Central memory CD4-positive, alpha-beta T cell (primary cell): ENCODE measurements at regions not wholly inside any gene's neighbourhood (a gene's known extent, or its start where the extent isn't known, plus 50 kb on each side); places are given as distances from the start of the nearest gene placed in this dataset.
"Not testable (repeated sequence)": the region's sequence is repeated elsewhere in the genome, so short reads cannot be mapped to it uniquely, and the experiment has no call there.

Experiments
- DNase-seq: peaks from one replicate; pipeline ENCODE4 v3.0.0; 2022

DNA sequence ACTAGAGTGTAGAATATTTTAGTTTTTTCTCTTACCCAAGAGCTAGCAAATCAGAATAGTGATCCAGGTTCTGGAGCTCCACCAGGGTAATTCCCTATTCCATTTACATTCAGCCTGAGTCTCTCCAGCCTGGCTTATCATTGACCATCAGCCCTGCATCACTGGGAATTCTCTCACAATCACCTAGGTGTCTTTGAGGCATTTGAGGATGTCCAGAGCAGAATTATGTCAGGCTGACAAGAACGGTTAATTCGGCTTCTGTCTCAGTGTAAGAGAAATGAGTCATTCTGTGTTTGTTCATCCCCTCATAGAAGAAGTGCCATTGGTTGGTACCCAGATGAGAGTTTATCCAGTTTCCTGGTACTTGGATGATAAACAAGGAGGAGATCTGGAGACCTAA is 180.5 kb downstream of the ZNF737 start:
- DNase-seq = no peak

DNA sequence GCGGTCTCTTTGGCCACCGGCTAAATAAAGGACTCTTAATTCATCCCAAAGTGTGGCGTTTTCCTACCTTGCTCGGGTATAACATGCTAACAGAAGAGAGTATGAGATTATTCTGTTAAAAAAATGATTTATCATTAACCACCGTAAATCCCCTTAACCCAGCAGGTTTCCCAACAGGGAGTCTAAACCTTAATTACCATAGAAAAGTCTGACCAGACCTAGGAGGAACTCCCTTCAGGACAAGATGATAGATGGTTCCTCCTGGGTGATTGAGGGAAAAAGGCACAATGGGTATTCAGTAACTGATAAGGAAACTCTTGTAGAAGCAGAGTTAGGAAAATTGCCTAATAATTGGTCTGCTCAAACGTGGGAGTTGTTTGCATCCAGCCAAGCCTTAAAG is 193.7 kb downstream of the ZNF737 start:
- no peak for DNase-seq

DNA sequence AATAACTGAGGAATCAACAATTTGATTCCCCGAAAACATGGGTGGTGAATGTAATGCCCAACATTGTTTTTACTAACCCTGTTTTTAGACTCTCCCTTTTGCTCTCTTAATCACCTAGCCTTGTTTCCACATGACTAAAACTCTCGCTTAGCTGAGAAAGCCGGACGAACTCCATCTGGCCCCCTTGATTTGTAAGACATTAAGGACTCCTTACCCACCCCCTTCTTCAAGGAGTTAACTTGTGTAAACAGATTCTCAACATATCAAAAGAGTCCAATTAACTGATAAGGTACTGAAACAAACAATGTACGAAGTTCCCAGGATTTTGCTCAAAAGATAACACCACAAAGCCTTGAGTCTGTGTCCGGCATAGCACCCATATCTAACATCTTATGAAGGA is 194.3 kb downstream of the ZNF737 start:
- DNase-seq = not testable (repeated sequence)

DNA sequence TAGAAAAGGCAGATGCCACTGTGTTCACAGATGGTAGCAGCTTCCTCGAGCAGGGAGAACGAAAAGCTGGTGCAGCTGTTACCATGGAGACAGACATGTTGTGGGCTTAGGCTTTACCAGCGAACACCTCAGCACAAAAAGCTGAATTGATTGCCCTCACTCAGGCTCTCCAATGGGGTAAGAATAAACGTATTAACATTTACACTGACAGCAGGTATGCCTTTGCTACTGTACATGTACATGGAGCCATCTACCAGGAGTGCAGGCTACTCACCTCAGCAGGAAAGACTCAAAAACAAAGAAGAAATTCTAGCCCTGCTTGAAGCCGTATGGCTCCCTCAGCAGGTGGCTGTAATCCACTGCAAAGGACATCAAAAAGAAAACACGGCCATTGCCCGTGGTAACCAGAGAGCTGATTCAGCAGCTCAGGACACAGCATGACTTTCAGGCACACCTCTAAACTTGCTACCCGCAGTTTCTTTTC is 197.7 kb downstream of the ZNF737 start:
- DNase-seq = no peak

DNA sequence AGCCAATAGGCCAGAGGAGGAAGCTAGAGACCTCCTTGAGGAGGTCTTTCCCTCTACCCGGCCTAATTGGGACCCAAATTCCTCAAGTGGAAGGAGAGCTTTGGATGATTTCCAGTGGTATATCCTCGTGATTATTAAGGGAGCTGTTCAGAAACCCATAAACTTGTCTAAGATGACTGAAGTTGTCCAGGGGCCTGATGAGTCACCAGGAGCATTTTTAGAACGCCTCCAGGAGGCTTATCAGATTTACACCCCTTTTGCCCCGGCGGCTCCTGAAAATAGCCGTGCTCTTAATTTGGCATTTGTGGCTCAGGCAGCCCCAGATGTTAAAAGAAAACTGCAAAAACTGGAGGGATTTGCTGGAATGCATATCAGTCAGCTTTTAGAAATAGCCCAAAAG is 198.1 kb downstream of the ZNF486 start:
- no peak for DNase-seq

DNA sequence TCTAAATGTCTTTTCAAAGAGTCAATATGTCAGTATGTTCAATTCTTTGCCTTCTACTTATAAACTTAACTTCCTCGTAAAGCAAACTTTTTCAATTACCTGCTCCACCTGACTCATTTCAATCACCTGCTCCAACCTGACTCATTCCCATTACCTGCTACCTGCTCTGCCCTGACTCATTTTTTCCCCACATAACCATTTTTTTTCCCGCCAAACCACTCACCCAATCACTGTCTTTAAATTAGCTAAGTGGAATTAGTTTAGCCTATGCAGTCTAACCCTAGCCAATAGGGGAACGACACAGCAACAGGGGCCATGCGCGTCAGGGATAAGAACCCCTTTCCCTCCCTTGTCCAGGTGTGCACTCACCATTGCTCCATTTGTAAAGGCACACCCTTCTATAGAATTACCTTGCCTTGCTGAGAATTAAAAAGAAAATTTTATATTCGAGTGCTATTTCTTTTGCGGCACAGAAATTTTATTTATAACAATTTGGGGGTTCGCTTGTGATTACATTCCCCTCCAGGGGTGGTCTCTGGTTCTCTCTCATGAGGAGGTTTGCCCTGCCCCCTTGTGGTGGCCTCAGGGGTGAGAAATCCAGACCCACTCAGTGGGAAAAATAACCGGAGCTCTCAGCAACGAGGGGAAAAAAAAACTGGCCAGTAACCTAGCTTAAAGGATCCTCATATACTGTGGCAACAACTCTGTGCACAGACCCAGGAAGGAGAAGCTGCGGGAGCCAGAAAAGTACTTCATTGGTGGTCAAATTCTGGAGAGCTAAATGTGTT is 193.1 kb downstream of the ZNF486 start:
- DNase-seq = no peak

DNA sequence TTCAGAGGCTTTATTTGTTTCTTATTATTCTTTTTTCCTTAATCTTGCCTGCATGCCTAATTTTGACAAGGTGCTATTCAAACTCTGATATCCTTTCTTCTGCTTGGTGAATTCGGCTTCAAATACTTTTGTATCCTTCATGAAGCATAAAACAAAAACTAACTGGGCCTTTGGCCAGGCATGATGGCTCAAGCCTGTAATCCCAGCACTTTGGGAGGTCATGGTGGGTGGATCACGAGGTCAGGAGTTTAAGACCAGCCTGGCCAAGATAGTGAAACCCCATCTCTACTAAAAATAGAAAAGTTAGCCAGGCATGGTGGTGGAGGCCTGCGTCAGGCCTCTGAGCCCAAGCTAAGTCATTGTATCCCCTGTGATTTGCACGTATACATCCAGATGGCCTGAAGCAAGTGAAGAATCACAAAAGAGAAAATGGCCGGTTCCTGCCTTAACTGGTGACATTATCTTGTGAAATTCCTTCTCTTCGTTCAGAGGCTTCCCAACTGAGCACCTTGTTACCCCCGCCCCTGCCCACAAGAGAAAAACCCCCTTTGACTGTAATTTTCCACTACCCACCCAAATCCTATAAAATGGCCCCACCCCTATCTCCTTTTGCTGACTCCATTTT is 191.9 kb downstream of the ZNF486 start:
- not testable (repeated sequence) for DNase-seq

DNA sequence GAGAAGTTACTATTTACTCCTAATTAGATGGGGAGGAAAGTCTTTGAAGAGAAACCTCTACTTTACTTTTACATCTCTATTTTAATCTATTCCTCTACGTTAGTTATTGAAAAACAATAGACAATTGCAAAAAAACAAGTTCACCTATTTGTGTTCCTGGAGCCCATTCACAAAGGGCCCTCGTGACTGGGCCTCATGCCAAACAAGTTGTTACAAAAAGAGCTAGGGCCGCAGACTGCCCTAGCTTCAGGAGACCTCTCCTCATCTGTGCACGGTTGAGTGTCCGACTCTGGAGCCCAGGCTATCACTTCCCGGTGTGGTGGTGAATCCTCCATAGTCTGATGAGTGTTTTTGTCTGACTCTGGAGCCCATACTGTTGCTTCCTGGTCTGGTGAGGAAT is 190.9 kb downstream of the ZNF486 start:
- no peak for DNase-seq

DNA sequence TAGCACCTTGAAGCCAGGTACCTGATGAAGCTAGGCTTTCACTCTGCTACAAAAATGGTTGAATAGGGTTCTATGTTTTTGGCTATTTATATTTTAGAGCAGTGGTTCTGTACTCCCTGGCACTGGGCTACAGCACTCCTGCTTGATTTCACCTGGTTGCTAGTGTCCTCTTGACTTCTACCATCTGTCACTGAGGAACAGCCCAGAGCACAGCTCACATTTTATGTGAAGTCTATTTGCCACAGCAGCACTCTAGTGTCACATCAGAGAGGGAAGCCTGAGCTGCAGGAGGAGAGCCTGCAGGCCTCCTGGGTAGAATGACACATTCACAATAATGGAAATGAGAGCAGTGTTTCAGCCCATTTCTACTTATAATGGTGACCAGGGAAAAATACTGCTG is 184.2 kb downstream of the ZNF486 start:
- DNase-seq = no peak

DNA sequence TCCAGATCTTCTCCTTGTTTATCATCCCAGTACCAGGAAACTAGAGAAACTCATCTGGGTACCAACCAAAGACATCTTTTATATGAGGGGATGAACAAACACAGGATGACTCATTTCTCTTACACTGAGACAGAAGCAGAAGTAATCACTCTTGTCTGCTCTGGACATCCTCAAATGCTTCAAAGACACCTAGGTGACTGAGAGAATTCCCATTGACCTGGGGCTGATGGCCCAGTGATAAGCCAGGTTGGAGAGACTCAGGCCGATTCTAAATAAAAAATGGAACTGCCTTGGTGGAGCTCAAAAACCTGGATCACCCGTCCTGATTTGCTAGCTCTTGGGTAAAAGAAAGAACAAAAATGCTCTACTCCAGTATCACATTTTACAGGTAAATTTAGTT is 182.2 kb downstream of the ZNF486 start:
- DNase-seq = no peak

DNA sequence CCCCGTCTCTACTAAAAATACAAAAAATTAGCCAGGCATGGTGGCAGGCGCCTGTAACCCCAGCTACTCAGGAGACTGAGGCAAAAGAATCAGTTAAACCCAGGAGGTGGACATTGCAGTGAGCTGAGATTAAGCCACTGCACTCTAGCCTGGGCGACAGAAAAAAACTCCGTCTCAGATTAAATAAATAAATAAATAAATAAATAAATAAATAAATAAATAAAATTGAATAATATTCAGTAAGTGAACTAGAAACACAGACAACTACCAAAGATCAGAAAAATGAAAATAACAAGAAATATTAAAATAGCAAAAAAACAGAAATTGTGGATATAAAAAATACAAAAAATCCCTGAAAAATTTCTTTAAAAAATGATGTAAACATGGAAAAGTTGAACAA is 172.4 kb downstream of the ZNF486 start:
- DNase-seq = no peak

DNA sequence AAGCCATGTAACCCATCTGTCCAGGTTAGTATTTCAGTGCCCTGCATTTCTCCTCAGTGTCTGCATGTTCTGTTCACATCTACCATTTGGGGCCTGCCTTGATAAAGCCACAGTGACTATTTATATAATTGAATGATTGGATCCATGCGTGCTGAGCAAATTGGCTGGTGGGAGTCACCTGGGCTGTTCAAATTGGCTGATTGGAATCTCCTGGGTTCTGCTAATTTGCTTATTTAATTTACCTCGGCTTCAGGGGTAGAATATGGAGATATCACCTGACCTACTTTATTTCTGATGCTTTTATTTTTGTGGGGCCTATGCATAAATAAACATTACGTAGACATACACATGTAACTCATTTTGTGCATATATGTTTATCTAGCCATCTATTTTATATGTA is 167.7 kb downstream of the ZNF486 start:
- DNase-seq = no peak

DNA sequence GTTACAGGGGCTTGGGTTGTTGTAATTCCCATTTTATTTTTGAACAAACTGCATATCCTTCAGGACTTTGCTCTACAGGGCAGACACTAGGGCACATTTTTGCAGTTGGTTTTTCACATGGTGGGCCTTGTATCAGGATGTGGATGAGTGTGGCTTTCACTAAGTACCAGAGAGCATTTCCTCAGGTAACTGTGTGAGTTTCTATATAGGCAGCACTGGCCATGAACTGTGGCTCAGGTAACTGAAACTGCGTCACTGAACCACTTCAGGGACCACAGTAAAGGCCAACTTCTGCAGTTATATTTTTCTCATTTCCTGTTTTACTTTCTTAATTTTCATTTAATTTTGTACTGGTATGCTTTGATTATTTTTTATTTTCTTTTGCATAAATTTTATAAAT is 166.5 kb downstream of the ZNF486 start:
- no peak for DNase-seq

DNA sequence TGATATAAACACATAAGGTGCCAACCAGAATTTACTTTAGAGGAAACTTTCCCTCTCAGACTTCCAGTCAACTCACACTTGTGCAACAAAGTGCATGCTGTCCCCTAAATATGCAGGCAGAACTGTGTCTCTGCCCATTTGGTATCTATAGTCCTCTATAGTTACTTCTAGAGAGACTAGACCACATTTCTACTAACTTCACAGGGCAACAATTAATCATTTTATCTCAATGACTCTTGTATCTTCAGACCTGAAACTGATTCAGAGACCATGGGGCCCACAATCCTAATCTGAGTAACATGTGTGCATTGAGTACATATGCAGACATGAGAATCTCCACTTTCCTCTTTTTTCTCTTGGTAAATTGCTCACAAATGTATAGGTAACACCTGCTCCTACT is 158.1 kb downstream of the ZNF486 start:
- no peak for DNase-seq

DNA sequence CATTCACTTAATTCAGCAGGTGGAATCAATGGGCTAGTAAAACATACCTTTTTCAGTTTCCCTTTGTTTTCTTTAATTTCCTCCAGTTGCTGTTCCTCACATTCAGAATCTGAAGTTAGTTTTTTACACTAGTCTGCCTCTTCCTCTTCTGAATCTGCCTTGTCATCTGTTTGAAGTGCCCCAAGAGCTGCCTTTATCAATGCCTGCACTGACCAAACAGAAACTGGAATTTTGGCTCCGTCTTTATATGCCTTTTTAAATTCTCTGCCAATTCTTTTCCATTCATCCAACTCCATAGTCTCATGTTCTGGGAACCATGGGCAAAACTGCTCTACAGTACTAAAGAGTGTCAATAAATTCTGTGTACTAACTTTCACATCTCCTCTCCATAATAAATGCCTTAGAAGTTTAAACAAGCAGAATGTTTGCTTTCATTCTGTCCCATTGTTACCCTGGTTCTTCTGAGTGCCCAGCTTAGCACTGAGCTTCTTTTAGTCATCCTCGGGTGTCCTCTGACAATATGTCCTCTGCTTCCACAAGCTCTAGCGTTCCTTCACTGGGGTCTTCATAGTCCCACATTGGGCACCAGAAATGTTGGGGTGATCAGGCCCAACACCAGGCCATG is 154.2 kb downstream of the ZNF486 start:
- DNase-seq = no peak

DNA sequence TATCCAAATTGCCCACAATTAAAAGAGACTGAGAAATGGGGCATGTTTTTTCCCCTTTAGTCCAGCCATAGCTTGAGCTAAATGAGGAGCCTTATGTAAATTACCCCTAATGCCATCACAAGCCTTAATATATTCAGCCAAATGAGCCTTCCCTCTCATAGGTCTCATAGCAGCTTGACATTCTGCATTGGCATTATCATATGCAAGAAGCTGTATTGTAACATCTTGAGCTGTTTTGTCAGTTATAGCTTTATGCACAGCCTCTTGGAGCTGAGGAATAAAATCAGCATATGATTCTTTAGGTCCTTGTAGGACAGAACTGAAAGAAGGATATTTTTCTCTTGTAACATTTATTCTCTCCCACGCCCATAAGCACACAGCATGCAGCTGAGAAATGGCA is 153.2 kb downstream of the ZNF486 start:
- DNase-seq = no peak

DNA sequence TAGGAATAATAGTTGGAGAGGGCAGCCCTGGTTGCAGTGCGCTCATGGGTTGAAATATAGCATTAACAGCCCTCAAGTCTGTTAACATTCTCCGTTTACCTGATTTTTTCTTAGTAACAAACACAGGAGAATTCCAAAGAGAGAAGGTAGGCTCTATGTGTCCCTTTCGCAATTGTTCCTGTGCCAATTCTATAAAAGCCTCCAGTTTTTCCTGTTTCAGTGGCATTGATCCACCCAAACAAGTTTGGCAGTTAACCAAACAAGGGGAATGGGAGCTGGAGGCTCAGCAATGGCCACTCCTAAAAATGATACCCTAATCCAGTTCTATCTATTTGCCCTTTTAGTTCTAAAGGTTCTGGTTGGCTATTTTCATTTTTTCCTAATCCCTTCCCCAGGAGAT is 151.6 kb downstream of the ZNF486 start:
- DNase-seq = no peak

DNA sequence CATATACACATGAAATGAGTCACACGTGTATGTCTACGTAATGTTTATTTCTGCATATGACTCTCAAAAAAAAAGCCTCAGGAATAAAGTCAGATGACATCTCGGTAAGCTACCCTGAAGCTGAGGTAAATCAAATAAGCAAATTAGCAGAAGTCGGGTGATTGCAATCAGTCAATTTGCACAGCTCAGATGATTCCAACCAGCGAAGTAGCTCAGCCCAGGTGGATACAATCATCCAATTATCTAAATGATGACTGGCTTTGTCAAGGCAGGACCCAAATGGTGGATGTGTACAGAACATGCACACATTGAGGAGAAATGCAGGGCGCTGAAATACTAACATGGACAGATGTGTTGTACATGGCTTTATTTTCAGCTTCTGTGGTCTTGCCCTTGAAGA is 148.5 kb downstream of the ZNF486 start:
- DNase-seq = no peak

DNA sequence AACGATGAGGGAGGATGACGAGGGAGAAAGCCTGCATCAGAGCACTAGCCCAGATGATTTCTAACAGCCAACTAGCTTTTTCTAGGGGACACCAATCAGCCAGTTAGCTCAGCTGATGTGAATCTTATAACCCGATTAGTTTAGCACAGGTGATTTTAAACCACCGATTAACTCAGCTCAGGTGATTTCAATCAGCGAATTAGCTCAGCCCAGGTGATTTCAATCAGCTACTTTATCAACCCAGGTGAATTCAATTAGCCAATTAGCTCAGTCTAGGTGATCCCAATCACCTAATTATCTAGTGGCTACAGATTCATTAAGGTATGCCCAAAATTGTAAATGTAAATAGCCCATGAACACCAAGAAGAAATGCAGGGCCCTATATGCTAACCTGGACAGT is 146.9 kb downstream of the ZNF486 start:
- DNase-seq = no peak

DNA sequence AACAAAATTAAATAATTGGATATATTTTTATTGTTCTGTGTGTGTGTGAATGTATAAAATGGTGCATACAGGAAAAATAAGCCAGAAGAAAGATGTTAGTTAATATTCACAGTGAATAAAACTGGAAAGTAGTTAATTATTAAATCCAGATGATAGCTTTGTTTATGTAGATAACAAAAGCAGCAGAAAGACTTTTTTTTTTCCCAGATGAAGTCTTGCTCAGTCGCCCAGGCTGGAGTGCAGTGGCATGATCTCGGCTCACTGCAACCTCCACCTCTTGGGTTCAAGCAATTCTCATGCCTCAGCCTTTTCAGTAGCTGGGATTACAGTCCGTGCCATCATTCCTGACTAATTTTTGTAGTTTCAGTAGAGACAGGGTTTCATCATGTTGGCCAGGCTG is 140.1 kb downstream of the ZNF486 start:
- no peak for DNase-seq

DNA sequence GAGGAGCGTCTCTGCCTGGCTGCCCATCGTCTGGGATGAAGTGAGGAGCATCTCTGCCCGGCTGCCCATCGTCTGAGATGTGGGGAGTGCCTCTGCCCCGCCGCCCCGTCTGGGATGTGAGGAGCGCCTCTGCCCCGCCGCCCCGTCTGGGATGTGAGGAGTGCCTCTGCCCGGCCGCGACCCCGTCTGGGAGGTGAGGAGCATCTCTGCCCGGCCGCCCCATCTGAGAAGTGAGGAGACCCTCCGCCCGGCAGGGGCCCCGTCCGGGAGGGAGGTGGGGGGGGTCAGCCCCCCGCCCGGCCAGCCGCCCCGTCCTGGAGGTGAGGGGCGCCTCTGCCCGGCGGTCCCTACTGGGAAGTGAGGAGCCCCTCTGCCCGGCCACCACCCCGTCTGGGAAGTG is 129.3 kb downstream of the ZNF486 start:
- not testable (repeated sequence) for DNase-seq

DNA sequence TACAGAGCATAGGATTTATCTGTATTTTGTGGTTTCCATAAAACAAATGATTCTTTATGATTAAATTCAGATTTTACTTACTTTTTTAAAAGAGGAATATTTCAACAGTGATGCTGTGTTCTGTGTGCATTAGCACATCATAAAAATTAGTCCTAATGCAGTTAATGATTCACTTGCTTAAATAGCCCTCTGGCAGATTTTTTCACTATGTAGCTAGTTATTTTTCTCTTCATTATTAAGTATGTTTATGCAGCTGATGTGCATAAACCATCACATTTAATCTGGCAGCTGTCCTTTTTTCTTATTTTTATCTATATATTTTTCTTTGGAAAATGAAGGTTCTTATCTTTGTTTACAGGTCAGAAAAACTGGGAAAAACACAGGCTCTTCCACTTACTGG is 127.2 kb downstream of the ZNF486 start:
- no peak for DNase-seq

DNA sequence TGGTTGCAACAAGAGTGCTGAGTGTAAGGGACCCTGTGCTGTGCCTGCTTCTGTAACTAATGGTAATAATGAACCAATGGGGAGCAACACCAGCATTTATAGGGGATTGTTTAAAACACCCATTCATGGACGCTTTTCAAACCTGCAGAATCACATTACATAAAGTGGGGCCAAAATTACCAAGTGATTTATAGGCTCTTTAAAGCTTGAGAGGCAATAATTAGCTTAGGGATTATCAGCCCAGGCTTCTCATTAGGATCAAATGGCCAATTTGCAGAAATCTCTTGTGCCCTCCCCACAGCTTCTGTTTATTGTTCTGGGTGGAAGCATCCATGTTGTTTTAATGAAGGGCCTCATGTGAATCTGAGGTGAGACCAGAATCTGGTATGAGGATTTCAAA is 125.5 kb downstream of the ZNF486 start:
- not testable (repeated sequence) for DNase-seq

DNA sequence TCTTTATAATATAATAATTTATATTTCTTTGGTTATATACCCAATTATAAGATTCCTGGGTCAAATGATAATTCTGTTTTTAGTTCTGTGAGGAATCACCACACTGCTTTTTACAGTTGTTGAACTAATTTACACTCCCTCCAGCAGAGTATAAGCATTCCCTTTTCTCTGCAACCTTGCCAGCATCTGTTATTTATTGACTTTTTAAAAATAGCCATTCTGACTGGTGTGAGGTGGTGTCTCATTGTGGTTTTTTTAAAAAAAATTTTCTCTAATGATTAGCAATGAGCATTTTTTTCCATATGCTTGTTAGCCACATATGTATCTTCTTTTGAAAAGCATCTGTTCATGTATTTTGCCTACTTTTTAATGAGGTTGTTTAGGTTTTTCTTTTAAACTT is 122.2 kb downstream of the ZNF486 start:
- DNase-seq = no peak
